ENCODE measurements at regions not wholly inside any gene's neighbourhood (a gene's known extent, or its start where the extent isn't known, plus 50 kb on each side); places are given as distances from the start of the nearest gene placed in this dataset.

DNA sequence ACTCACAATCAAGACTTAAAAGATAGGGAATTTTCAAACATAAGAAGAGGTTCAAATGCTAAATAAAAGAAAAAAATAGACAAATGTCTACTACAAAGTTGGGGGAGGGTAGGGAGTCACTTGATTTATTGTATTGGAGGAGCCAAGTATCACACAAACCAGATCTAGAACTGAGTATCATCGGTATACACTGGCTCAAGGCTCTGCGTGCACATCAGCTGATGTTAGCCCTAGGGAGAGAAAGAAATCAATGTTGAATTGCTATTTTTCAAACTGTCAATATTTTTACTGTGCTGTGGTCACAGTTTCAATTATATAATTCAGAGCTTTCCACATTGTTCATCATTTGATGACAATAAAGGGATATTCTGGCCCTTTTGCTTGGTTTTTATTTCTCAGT lies 54.9 kb upstream of the RXFP2 start:
- no peak for DNase-seq (ENCODE audit: low read depth, low spot score)

DNA sequence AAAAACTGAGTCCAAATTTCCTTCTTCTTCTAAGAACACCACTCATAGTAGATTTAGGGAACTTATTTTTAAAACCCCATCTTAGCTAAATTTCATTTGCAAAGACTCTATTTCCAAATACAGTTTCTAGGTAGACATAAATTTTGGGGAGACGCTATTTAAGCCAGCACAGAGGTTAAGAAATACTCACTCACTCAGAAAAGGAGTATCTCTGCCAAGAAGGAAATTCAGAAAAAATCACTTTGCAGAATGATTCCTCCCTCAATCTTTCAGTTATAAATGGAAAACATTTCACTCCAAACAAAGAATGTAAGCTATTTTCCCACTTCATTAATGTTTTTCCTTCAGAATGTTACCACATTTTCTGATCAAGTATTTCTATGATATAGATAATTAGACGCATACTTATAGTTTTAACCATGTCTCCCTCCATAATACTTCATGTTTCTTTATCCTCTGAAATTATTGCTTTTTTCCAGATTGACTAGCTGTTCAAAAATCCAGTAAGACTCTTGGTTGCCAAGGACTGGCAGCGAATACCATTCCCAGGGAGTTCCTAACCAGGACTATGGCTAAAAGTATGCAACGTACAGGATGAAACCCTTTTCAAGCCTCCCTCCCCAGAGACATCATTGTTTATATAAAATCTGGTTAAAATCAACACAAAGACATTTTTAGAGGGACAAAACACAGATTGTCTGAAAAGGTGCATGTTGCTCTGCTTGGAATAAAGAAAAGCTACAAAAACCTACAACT lies 52.5 kb upstream of the RXFP2 start:
- DNase-seq (ENCODE audit: low read depth, low spot score) = no peak
